SJCRH30 (cell line): ENCODE measurements at regions not wholly inside any gene's neighbourhood (a gene's known extent, or its start where the extent isn't known, plus 50 kb on each side); places are given as distances from the start of the nearest gene placed in this dataset.

ENCODE experiments used
- DNase-seq, 2 experiments: peaks; one replicate each; pipeline ENCODE4 v3.0.0-alpha.2; 2015 to 2020
- H3K27ac ChIP-seq: fragments of 250-450 bp; sonication (Bioruptor Pico); 2 replicates; pipeline ENCODE4 v1.5.1; 2020; ENCODE audit warnings: mild to moderate bottlenecking, moderate library complexity
- H3K27me3 ChIP-seq: fragments of 250-450 bp; sonication (Bioruptor Pico); 2 replicates; pipeline ENCODE4 v1.5.1; 2020; ENCODE audit warnings: mild to moderate bottlenecking, moderate library complexity
- H3K36me3 ChIP-seq: fragments of 250-450 bp; sonication (Bioruptor Pico); 2 replicates; pipeline ENCODE4 v1.5.1; 2020; ENCODE audit warnings: mild to moderate bottlenecking, moderate library complexity
- H3K4me1 ChIP-seq: fragments of 250-450 bp; sonication (Bioruptor Pico); 2 replicates; pipeline ENCODE4 v1.5.1; 2020; ENCODE audit warnings: mild to moderate bottlenecking, moderate library complexity
- H3K4me3 ChIP-seq: fragments of 250-450 bp; sonication (Bioruptor Pico); 2 replicates; pipeline ENCODE4 v1.5.1; 2020; ENCODE audit warnings: mild to moderate bottlenecking, moderate library complexity
- H3K9me3 ChIP-seq: fragments of 250-450 bp; sonication (Bioruptor Pico); replicated peaks from 2 replicates; pipeline ENCODE4 v1.5.1; 2020; ENCODE audit warnings: mild to moderate bottlenecking, moderate library complexity

GRCh38 chr11:45063669-45064068 is 82.8 kb upstream of the PRDM11 start:
- no peak overlapping the region for H3K4me3 ChIP-seq
- H3K4me1 ChIP-seq, result no peaks in the 10 kb centered on the region
- H3K27me3 ChIP-seq, result peaks cover 18% of the 10 kb centered on the region
- DNase-seq, result no peak
- H3K9me3 ChIP-seq, result peaks cover 5% of the 10 kb centered on the region; the same call in 1 of the 2 replicates
- H3K27ac ChIP-seq, result no peak overlapping the region
- no peaks in the 10 kb centered on the region for H3K36me3 ChIP-seq

GRCh38 chr11:45067966-45068365 is 78.5 kb upstream of the PRDM11 start:
- Histone ChIP-seq H3K27me3 (peaks cover 28% of the 10 kb centered on the region), H3K4me1 (no peaks in the 10 kb centered on the region), H3K9me3 (peaks cover 3% of the 10 kb centered on the region; the same call in 1 of the 2 replicates), H3K4me3 (no peak overlapping the region), H3K27ac (no peak overlapping the region), H3K36me3 (no peaks in the 10 kb centered on the region)
- DNase-seq, result no peak

GRCh38 chr11:45071232-45071631 is 75.2 kb upstream of the PRDM11 start:
- DNase-seq, result no peak

GRCh38 chr11:45073685-45074141 is 72.7 kb upstream of the PRDM11 start:
- Histone ChIP-seq H3K36me3 (no peaks in the 10 kb centered on the region), H3K4me1 (no peaks in the 10 kb centered on the region), H3K27ac (no peak overlapping the region), H3K4me3 (no peak overlapping the region), H3K27me3 (peaks cover 31% of the 10 kb centered on the region), H3K9me3 (no peaks in the 10 kb centered on the region)
- DNase-seq, result no peak

More at GRCh38 chr11:45071232-45071631, 75.2 kb upstream of the PRDM11 start:
- Histone ChIP-seq H3K4me3 (no peak overlapping the region), H3K36me3 (no peaks in the 10 kb centered on the region), H3K9me3 (no peaks in the 10 kb centered on the region), H3K27ac (no peak overlapping the region), H3K27me3 (peaks cover 31% of the 10 kb centered on the region), H3K4me1 (no peaks in the 10 kb centered on the region)

GRCh38 chr11:45075519-45075918 is 70.9 kb upstream of the PRDM11 start:
- no peak overlapping the region for H3K4me3 ChIP-seq
- no peaks in the 10 kb centered on the region for H3K9me3 ChIP-seq
- H3K4me1 ChIP-seq, result no peaks in the 10 kb centered on the region
- DNase-seq, result no peak
- H3K27me3 ChIP-seq, result peaks cover 27% of the 10 kb centered on the region
- H3K27ac ChIP-seq, result no peak overlapping the region
- H3K36me3 ChIP-seq, result no peaks in the 10 kb centered on the region

- Histone ChIP-seq H3K4me1 (no peaks in the 10 kb centered on the region), H3K27ac (no peak overlapping the region), H3K9me3 (no peaks in the 10 kb centered on the region), H3K36me3 (no peaks in the 10 kb centered on the region), H3K27me3 (peaks cover 22% of the 10 kb centered on the region), H3K4me3 (no peak overlapping the region)
- no peak for DNase-seq
Observed at GRCh38 chr11:45075952-45076351, 70.5 kb upstream of the PRDM11 start.

GRCh38 chr11:45076761-45077160 is 69.7 kb upstream of the PRDM11 start:
- Histone ChIP-seq H3K36me3 (no peaks in the 10 kb centered on the region), H3K4me1 (no peaks in the 10 kb centered on the region), H3K4me3 (no peak overlapping the region), H3K27me3 (peaks cover 16% of the 10 kb centered on the region), H3K9me3 (no peaks in the 10 kb centered on the region), H3K27ac (no peak overlapping the region)
- no peak for DNase-seq

- Histone ChIP-seq H3K4me1 (no peaks in the 10 kb centered on the region), H3K4me3 (no peak overlapping the region), H3K27me3 (peaks cover 19% of the 10 kb centered on the region), H3K36me3 (no peaks in the 10 kb centered on the region), H3K27ac (no peak overlapping the region), H3K9me3 (no peaks in the 10 kb centered on the region)
- DNase-seq, result no peak
Observed at GRCh38 chr11:45078236-45079074, 68.0 kb upstream of the PRDM11 start.

- Histone ChIP-seq H3K4me1 (no peaks in the 10 kb centered on the region), H3K27me3 (peaks cover 22% of the 10 kb centered on the region), H3K4me3 (no peak overlapping the region), H3K9me3 (no peaks in the 10 kb centered on the region), H3K36me3 (no peaks in the 10 kb centered on the region), H3K27ac (no peak overlapping the region)
- DNase-seq, result no peak
Observed at GRCh38 chr11:45079075-45079444, 67.4 kb upstream of the PRDM11 start.

- Histone ChIP-seq H3K27ac (no peak overlapping the region), H3K4me1 (no peaks in the 10 kb centered on the region), H3K27me3 (peaks cover 27% of the 10 kb centered on the region), H3K9me3 (no peaks in the 10 kb centered on the region), H3K4me3 (no peak overlapping the region), H3K36me3 (no peaks in the 10 kb centered on the region)
- no peak for DNase-seq
Observed at GRCh38 chr11:45079567-45079942, 66.9 kb upstream of the PRDM11 start.

- Histone ChIP-seq H3K9me3 (no peaks in the 10 kb centered on the region), H3K27me3 (peaks cover 27% of the 10 kb centered on the region), H3K4me1 (no peaks in the 10 kb centered on the region), H3K36me3 (no peaks in the 10 kb centered on the region), H3K4me3 (no peak overlapping the region), H3K27ac (no peak overlapping the region)
- no peak for DNase-seq
Observed at GRCh38 chr11:45079943-45080719, 66.3 kb upstream of the PRDM11 start.

- Histone ChIP-seq H3K9me3 (no peaks in the 10 kb centered on the region), H3K27me3 (peaks cover 41% of the 10 kb centered on the region), H3K4me3 (no peak overlapping the region), H3K27ac (no peak overlapping the region), H3K4me1 (no peaks in the 10 kb centered on the region), H3K36me3 (no peaks in the 10 kb centered on the region)
- DNase-seq, result no peak
Observed at GRCh38 chr11:45082744-45083543, 63.5 kb upstream of the PRDM11 start.

- DNase-seq, result no peak
- H3K9me3 ChIP-seq, result no peaks in the 10 kb centered on the region
- no peak overlapping the region for H3K27ac ChIP-seq
- H3K27me3 ChIP-seq, result peaks cover 45% of the 10 kb centered on the region
- no peaks in the 10 kb centered on the region for H3K4me1 ChIP-seq
- H3K36me3 ChIP-seq, result no peaks in the 10 kb centered on the region
- no peak overlapping the region for H3K4me3 ChIP-seq
Observed at GRCh38 chr11:45083544-45084087, 62.8 kb upstream of the PRDM11 start.

- no peak overlapping the region for H3K4me3 ChIP-seq
- H3K27me3 ChIP-seq, result peaks cover 53% of the 10 kb centered on the region
- H3K9me3 ChIP-seq, result no peaks in the 10 kb centered on the region
- no peak overlapping the region for H3K27ac ChIP-seq
- no peaks in the 10 kb centered on the region for H3K4me1 ChIP-seq
- DNase-seq, result no peak
- no peaks in the 10 kb centered on the region for H3K36me3 ChIP-seq
Observed at GRCh38 chr11:45085646-45086501, 60.6 kb upstream of the PRDM11 start.
